ENCODE measurements at regions not wholly inside any gene's neighbourhood (a gene's known extent, or its start where the extent isn't known, plus 50 kb on each side); places are given as distances from the start of the nearest gene placed in this dataset.
"Not testable (repeated sequence)": the region's sequence is repeated elsewhere in the genome, so short reads cannot be mapped to it uniquely, and the experiment has no call there.

DNA sequence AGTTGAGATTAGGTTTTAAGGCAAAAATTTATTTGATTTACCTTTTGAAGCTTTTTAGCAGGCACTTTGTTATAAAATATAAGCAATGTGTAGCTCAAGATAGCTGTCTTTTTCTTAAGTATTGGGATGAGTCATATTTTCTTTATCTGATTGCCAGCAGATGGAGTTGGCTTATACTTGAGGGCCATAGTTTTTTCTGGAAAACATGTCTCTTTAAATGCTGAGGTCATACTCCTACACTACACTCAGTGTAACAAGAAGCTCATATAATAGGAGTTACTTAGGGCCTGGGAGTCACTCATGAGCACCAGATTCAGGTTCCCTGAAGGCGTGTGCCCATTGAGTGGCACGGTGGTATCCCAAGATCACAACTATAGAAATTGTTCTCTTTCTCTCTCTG is 579.8 kb downstream of the EDEM1 start:
- no peaks in the 10 kb centered on the region for H3K27me3 ChIP-seq (ENCODE audit: control insufficient read depth, insufficient read depth, low read length)
- H3K4me3 ChIP-seq (ENCODE audit: low read depth, low read length) = no peak overlapping the region
- DNase-seq (ENCODE audit: low read depth in 4 of 6, low spot score in 6 of 6) = no peak
- no peaks in the 10 kb centered on the region for H3K9me3 ChIP-seq (ENCODE audit: control insufficient read depth, insufficient read depth, low read length)
- no peaks in the 10 kb centered on the region for H3K4me1 ChIP-seq (ENCODE audit: control insufficient read depth, insufficient read depth, low read length)
- no peak overlapping the region for H3K27ac ChIP-seq (ENCODE audit: low read depth, low read length)
- whole genome bisulfite sequencing (ENCODE audit: insufficient coverage) = 96% methylated on average over 2 of the region's 2 CpGs
- H3K36me3 ChIP-seq (ENCODE audit: control insufficient read depth, insufficient read depth, low read length) = no peaks in the 10 kb centered on the region

DNA sequence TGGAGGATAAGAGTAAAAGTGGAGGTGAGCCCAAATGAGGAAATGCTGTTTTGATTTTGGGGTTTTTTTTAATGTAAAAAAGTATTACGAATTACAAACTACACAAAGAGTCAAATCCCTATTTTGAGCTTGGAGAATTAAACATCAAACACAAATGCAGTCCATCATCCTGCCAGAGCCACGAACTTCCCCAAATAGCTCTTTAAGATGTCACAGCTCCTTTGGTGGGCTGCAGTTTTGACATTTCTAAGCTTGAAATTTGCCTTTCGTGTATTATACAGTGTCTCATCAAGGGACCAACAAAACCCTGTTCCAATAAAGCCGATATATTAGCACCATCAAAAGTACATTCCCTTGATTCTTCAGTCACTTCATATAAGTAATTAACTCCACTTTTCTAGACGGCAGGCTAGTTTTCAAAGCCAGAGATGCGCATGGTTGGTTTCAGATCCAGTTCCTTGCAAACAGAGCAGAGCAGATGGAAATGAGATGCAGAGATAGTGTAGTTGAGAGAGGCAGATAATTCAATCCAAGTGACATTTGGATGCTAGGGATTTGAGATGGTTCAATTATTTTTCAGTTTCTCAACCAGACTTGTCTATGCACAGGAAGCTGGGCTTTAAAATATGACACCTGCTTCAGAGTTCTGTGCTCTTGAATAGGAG is 580.9 kb downstream of the EDEM1 start:
- WGBS (ENCODE audit: insufficient coverage) = 75% methylated on average over 4 of the region's 6 CpGs
- no peaks in the 10 kb centered on the region for H3K9me3 ChIP-seq (ENCODE audit: control insufficient read depth, insufficient read depth, low read length)
- no peaks in the 10 kb centered on the region for H3K4me1 ChIP-seq (ENCODE audit: control insufficient read depth, insufficient read depth, low read length)
- DNase-seq (ENCODE audit: low read depth in 4 of 6, low spot score in 6 of 6) = peak in 2 of 6 donors; percentile 53 to 60
- H3K27me3 ChIP-seq (ENCODE audit: control insufficient read depth, insufficient read depth, low read length) = no peaks in the 10 kb centered on the region
- no peak overlapping the region for H3K4me3 ChIP-seq (ENCODE audit: low read depth, low read length)
- H3K36me3 ChIP-seq (ENCODE audit: control insufficient read depth, insufficient read depth, low read length) = no peaks in the 10 kb centered on the region
- H3K27ac ChIP-seq (ENCODE audit: low read depth, low read length) = no peak overlapping the region

DNA sequence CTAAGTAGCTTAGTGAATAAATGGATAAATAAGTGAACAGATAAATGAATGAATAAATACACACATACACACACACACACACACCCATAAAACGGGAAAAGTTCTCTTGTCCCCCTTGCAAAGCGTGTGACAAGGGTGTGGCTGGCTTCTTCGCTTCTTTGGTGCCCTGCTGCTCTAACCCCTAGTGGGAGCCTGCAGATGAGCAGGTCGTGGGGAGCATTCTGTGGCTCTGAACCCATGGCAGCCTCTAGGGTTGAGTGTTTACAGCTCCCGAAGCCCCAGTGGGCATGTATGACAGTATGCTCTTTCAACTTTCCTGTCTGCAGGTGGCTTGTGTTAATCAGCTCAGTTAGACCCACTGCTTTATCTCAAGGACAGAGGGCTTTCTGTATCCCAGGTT is 582.3 kb downstream of the EDEM1 start:
- H3K4me3 ChIP-seq (ENCODE audit: low read depth, low read length) = no peak overlapping the region
- 67% methylated on average over 4 of the region's 5 CpGs for WGBS (ENCODE audit: insufficient coverage)
- no peaks in the 10 kb centered on the region for H3K27me3 ChIP-seq (ENCODE audit: control insufficient read depth, insufficient read depth, low read length)
- no peak for DNase-seq (ENCODE audit: low read depth in 4 of 6, low spot score in 6 of 6)
- H3K9me3 ChIP-seq (ENCODE audit: control insufficient read depth, insufficient read depth, low read length) = no peaks in the 10 kb centered on the region
- H3K4me1 ChIP-seq (ENCODE audit: control insufficient read depth, insufficient read depth, low read length) = no peaks in the 10 kb centered on the region
- no peaks in the 10 kb centered on the region for H3K36me3 ChIP-seq (ENCODE audit: control insufficient read depth, insufficient read depth, low read length)
- H3K27ac ChIP-seq (ENCODE audit: low read depth, low read length) = no peak overlapping the region

DNA sequence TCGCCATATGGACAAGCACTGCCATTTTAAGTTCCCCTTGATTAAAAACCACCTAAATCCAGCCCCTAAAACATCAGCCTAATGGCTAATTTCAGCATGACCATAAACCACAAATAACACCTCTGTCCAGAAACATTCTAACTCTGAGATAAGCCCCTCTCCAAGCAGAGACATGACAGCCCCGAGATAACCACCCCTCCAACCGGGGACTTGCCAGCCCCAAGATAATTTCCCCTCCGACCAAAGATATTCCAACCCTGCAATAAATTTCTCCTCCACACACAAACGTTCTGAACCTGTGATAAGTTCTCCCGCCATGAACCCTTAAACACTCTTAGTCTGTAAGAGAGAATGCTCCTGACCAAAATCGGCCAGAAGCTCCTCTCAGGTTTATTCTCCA is 586.8 kb downstream of the EDEM1 start:
- WGBS (ENCODE audit: insufficient coverage) = 93% methylated on average over 6 of the region's 7 CpGs
- Histone ChIP-seq H3K27me3 (ENCODE audit: control insufficient read depth, insufficient read depth, low read length) (no peaks in the 10 kb centered on the region), H3K4me1 (ENCODE audit: control insufficient read depth, insufficient read depth, low read length) (no peaks in the 10 kb centered on the region), H3K27ac (ENCODE audit: low read depth, low read length) (no peak overlapping the region), H3K9me3 (ENCODE audit: control insufficient read depth, insufficient read depth, low read length) (no peaks in the 10 kb centered on the region), H3K4me3 (ENCODE audit: low read depth, low read length) (no peak overlapping the region), H3K36me3 (ENCODE audit: control insufficient read depth, insufficient read depth, low read length) (no peaks in the 10 kb centered on the region)
- no peak for DNase-seq (ENCODE audit: low read depth in 4 of 6, low spot score in 6 of 6)

- H3K9me3 ChIP-seq (ENCODE audit: control insufficient read depth, insufficient read depth, low read length); H3K4me1 ChIP-seq (ENCODE audit: control insufficient read depth, insufficient read depth, low read length); H3K36me3 ChIP-seq (ENCODE audit: control insufficient read depth, insufficient read depth, low read length); H3K4me3 ChIP-seq (ENCODE audit: low read depth, low read length); H3K27ac ChIP-seq (ENCODE audit: low read depth, low read length); H3K27me3 ChIP-seq (ENCODE audit: control insufficient read depth, insufficient read depth, low read length); DNase-seq (ENCODE audit: low read depth in 4 of 6, low spot score in 6 of 6): not testable (repeated sequence)
- no CpG with 5 or more reads among the region's 3 CpGs for WGBS (ENCODE audit: insufficient coverage)
Measured at GRCh38 chr3:5775100-5775499, 587.6 kb downstream of the EDEM1 start.

DNA sequence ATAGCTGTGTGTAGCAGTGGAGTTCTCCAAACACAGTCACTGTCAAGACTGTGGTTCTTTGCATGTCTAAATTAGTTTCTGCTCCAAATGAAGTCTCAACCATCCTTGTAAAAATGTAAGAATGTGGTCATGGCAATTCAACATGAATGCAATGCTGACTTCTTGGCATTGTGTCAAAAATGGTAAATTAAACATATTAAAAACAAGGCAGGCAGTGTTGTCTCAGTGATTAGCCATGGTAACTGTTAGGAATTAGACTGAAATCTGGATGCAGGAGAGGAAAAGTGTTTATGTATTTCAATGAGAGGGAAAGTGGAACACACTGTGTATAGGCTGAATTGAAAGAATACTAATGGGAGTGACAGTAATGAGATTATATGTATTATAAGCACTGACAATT is 597.2 kb downstream of the EDEM1 start:
- Histone ChIP-seq H3K27ac (ENCODE audit: low read depth, low read length) (no peak overlapping the region), H3K4me3 (ENCODE audit: low read depth, low read length) (no peak overlapping the region), H3K4me1 (ENCODE audit: control insufficient read depth, insufficient read depth, low read length) (no peaks in the 10 kb centered on the region), H3K27me3 (ENCODE audit: control insufficient read depth, insufficient read depth, low read length) (no peaks in the 10 kb centered on the region), H3K36me3 (ENCODE audit: control insufficient read depth, insufficient read depth, low read length) (no peaks in the 10 kb centered on the region), H3K9me3 (ENCODE audit: control insufficient read depth, insufficient read depth, low read length) (no peaks in the 10 kb centered on the region)
- DNase-seq (ENCODE audit: low read depth in 4 of 6, low spot score in 6 of 6) = peak in 2 of 6 donors; percentile 59 to 75

DNA sequence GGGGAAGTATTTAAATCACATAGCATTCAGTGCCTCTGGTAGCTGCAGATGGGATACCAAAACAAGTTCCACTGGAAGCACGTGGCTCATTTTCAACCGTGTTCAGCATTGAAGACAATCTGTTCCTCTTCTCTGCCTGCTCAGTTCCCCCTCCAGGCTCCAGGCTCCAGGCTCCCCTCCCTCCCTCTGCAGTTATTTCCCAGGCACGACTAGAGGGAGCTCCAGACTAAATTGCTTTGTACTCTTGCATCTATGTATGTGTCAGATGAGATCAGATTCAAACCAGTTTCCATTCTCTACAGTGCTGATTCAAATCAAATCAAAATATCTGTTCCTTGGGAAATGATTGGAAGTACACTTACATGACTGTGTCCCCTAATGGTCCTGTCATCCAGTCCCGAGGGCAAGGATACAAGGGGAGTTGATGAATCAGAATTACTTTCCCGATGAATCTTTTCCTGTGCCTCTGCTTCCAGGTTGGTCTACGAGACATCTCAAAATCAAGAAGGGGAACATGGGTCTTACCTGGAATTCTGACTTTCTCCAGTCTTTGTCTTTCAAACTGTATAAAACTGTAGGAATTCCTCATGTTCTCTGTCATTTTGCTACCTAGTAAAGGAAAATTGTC is 600.5 kb downstream of the EDEM1 start:
- Histone ChIP-seq H3K27me3 (ENCODE audit: control insufficient read depth, insufficient read depth, low read length) (no peaks in the 10 kb centered on the region), H3K9me3 (ENCODE audit: control insufficient read depth, insufficient read depth, low read length) (no peaks in the 10 kb centered on the region), H3K4me1 (ENCODE audit: control insufficient read depth, insufficient read depth, low read length) (no peaks in the 10 kb centered on the region), H3K4me3 (ENCODE audit: low read depth, low read length) (no peak overlapping the region), H3K27ac (ENCODE audit: low read depth, low read length) (no peak overlapping the region), H3K36me3 (ENCODE audit: control insufficient read depth, insufficient read depth, low read length) (no peaks in the 10 kb centered on the region)
- peak; percentile 48 to 95 (median 60) for DNase-seq (ENCODE audit: low read depth in 4 of 6, low spot score in 6 of 6)
- 27% methylated on average over 4 of the region's 6 CpGs for WGBS (ENCODE audit: insufficient coverage)

- Histone ChIP-seq H3K27ac (ENCODE audit: low read depth, low read length) (no peak overlapping the region), H3K36me3 (ENCODE audit: control insufficient read depth, insufficient read depth, low read length) (no peaks in the 10 kb centered on the region), H3K27me3 (ENCODE audit: control insufficient read depth, insufficient read depth, low read length) (no peaks in the 10 kb centered on the region), H3K4me3 (ENCODE audit: low read depth, low read length) (no peak overlapping the region), H3K9me3 (ENCODE audit: control insufficient read depth, insufficient read depth, low read length) (no peaks in the 10 kb centered on the region), H3K4me1 (ENCODE audit: control insufficient read depth, insufficient read depth, low read length) (no peaks in the 10 kb centered on the region)
- no CpG with 5 or more reads among the region's 5 CpGs for WGBS (ENCODE audit: insufficient coverage)
- DNase-seq (ENCODE audit: low read depth in 4 of 6, low spot score in 6 of 6) = peak in 2 of 6 donors; percentile 29 to 74
Measured at GRCh38 chr3:5788496-5788895, 601.0 kb downstream of the EDEM1 start.

- H3K4me3 ChIP-seq (ENCODE audit: low read depth, low read length) = no peak overlapping the region
- H3K4me1 ChIP-seq (ENCODE audit: control insufficient read depth, insufficient read depth, low read length) = no peaks in the 10 kb centered on the region
- no peaks in the 10 kb centered on the region for H3K36me3 ChIP-seq (ENCODE audit: control insufficient read depth, insufficient read depth, low read length)
- no peaks in the 10 kb centered on the region for H3K27me3 ChIP-seq (ENCODE audit: control insufficient read depth, insufficient read depth, low read length)
- no CpG with 5 or more reads among the region's 1 CpG for WGBS (ENCODE audit: insufficient coverage)
- no peaks in the 10 kb centered on the region for H3K9me3 ChIP-seq (ENCODE audit: control insufficient read depth, insufficient read depth, low read length)
- no peak overlapping the region for H3K27ac ChIP-seq (ENCODE audit: low read depth, low read length)
- DNase-seq (ENCODE audit: low read depth in 4 of 6, low spot score in 6 of 6) = no peak
Measured at GRCh38 chr3:5791558-5791957, 604.1 kb downstream of the EDEM1 start.

- 67% methylated on average over 1 of the region's 2 CpGs for WGBS (ENCODE audit: insufficient coverage)
- Histone ChIP-seq H3K4me1 (ENCODE audit: control insufficient read depth, insufficient read depth, low read length) (no peaks in the 10 kb centered on the region), H3K36me3 (ENCODE audit: control insufficient read depth, insufficient read depth, low read length) (no peaks in the 10 kb centered on the region), H3K27me3 (ENCODE audit: control insufficient read depth, insufficient read depth, low read length) (no peaks in the 10 kb centered on the region), H3K9me3 (ENCODE audit: control insufficient read depth, insufficient read depth, low read length) (no peaks in the 10 kb centered on the region), H3K27ac (ENCODE audit: low read depth, low read length) (no peak overlapping the region), H3K4me3 (ENCODE audit: low read depth, low read length) (no peak overlapping the region)
- no peak for DNase-seq (ENCODE audit: low read depth in 4 of 6, low spot score in 6 of 6)
Measured at GRCh38 chr3:5796541-5796940, 609.0 kb downstream of the EDEM1 start.
